Mammary epithelial cell (primary cell): ENCODE measurements at regions not wholly inside any gene's neighbourhood (a gene's known extent, or its start where the extent isn't known, plus 50 kb on each side); places are given as distances from the start of the nearest gene placed in this dataset.

ENCODE experiments used
- EZH2 ChIP-seq: IDR thresholded peaks from 2 replicates; pipeline ENCODE4 v1.6.1; 2012; ENCODE audit warnings: low read length, inconsistent platforms, borderline replicate concordance
- TF ChIP-seq, protein P1 (sequence below), 2 donors: IDR thresholded peaks in 1 of 2; conservative IDR thresholded peaks in 1 of 2; 2 replicates each; pipeline ENCODE4 v1.5.1; 2011 to 2012; ENCODE audit warnings: inconsistent platforms in 2 of 2, low read length in 2 of 2, mild to moderate bottlenecking in 2 of 2, control low read depth in 1 of 2, low read depth in 1 of 2; ENCODE audit not compliant: insufficient read depth in 1 of 2; ENCODE audit errors: extremely low read depth in 1 of 2

DNA sequence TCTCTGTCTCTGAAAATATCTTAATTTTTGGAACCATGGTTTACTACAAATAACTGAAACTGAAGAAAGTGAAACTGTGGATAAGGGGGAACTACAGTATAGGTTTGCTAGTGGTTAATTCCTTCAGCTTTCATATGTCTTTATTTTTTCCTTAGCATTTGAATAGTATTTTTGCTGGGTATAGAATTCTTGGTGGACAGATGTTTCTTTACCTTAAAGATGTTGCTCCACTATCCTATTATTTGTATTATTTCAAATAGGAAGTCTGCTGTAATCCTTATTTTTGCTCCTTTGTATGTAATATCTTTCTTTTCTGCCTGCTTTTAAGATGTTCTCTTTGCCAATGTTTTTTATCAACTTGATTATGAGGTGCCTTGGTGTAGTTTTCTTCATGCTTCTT, 152.9 kb upstream of the ISL1 start:
- TF ChIP-seq, protein P1, sequence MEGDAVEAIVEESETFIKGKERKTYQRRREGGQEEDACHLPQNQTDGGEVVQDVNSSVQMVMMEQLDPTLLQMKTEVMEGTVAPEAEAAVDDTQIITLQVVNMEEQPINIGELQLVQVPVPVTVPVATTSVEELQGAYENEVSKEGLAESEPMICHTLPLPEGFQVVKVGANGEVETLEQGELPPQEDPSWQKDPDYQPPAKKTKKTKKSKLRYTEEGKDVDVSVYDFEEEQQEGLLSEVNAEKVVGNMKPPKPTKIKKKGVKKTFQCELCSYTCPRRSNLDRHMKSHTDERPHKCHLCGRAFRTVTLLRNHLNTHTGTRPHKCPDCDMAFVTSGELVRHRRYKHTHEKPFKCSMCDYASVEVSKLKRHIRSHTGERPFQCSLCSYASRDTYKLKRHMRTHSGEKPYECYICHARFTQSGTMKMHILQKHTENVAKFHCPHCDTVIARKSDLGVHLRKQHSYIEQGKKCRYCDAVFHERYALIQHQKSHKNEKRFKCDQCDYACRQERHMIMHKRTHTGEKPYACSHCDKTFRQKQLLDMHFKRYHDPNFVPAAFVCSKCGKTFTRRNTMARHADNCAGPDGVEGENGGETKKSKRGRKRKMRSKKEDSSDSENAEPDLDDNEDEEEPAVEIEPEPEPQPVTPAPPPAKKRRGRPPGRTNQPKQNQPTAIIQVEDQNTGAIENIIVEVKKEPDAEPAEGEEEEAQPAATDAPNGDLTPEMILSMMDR (conservative IDR thresholded peaks at IDR 0.05 in 1 of 2, IDR thresholded peaks at IDR 0.05 in 1 of 2; ENCODE audit: extremely low read depth in 1 of 2, insufficient read depth in 1 of 2, low read depth in 1 of 2, low read length in 2 of 2): no peak
- no peak for TF ChIP-seq EZH2
